ENCODE measurements at regions not wholly inside any gene's neighbourhood (a gene's known extent, or its start where the extent isn't known, plus 50 kb on each side); places are given as distances from the start of the nearest gene placed in this dataset.

DNA sequence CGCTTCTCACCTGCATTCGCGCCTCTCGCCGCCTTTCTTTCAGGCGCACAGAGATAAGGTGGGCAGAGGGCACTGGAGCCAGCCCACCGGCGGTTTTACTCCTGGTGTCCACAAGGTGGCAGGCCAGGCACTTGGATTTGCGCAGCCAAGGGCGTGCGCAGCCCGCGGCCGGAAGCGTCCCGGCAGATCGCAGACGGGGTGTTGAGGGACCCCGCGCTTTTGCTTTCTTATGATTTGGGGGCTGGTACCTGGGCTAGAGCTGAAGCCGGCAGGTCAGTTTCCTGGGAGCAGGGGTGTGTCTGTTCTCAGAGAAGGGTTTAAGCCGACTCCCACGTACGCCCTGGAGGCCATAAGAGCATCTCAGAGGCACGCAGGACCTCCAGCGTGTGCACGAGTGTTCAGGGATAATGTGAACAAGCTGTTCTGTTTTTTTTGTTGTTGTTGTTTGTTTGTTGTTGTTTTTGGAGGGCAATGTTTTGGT, 305.6 kb upstream of the CXCR4 start:
- no peaks in the 10 kb centered on the region for H3K36me3 ChIP-seq (replicated peaks; ENCODE audit: control insufficient read depth, insufficient read depth, low read length)
- H3K4me3 ChIP-seq (ENCODE audit: insufficient read depth, low read depth, low read length): 0 out of 2 replicates have a peak overlapping the region, but pooled peaks have one; percentile 15
- H3K27me3 ChIP-seq (ENCODE audit: control insufficient read depth, insufficient read depth, low read length): peaks cover 18% of the 10 kb centered on the region
- DNase-seq: peak; percentile 85

- peaks cover 18% of the 10 kb centered on the region for H3K27me3 ChIP-seq (ENCODE audit: control insufficient read depth, insufficient read depth, low read length)
These were observed 304.6 kb upstream of the CXCR4 start for GRCh38 chr2:136422512-136422911.

GRCh38 chr2:136420346-136420745, 302.4 kb upstream of the CXCR4 start:
- Histone ChIP-seq H3K4me3 (ENCODE audit: insufficient read depth, low read depth, low read length) (no peak overlapping the region), H3K36me3 (replicated peaks; ENCODE audit: control insufficient read depth, insufficient read depth, low read length) (no peaks in the 10 kb centered on the region), H3K27me3 (ENCODE audit: control insufficient read depth, insufficient read depth, low read length) (peaks cover 18% of the 10 kb centered on the region)
- DNase-seq: no peak

More at GRCh38 chr2:136422512-136422911, 304.6 kb upstream of the CXCR4 start:
- Histone ChIP-seq H3K36me3 (replicated peaks; ENCODE audit: control insufficient read depth, insufficient read depth, low read length) (no peaks in the 10 kb centered on the region), H3K4me3 (ENCODE audit: insufficient read depth, low read depth, low read length) (no peak overlapping the region)
- no peak for DNase-seq

DNA sequence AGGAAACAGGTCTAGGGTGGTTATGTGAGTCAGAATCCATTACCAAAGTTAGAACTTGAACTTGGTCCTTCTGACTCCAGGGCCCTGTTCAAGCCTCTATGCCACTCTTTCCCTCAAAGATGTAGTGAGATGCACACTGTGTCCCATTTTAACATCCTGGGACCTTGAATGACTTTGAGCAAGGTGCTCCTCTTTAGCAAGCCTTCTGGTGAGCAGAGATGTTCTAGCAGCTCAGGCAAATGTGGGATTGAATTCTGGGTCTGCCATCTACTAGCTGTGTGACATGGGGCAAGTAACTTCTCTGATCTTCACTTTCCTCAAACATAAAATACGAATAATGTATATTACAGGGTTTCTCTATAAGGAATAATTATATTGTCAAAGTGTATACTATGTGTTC, 294.0 kb upstream of the CXCR4 start:
- no peaks in the 10 kb centered on the region for H3K27me3 ChIP-seq (ENCODE audit: control insufficient read depth, insufficient read depth, low read length)
- H3K4me3 ChIP-seq (ENCODE audit: insufficient read depth, low read depth, low read length): no peak overlapping the region
- H3K36me3 ChIP-seq (replicated peaks; ENCODE audit: control insufficient read depth, insufficient read depth, low read length): no peaks in the 10 kb centered on the region
- no peak for DNase-seq

DNA sequence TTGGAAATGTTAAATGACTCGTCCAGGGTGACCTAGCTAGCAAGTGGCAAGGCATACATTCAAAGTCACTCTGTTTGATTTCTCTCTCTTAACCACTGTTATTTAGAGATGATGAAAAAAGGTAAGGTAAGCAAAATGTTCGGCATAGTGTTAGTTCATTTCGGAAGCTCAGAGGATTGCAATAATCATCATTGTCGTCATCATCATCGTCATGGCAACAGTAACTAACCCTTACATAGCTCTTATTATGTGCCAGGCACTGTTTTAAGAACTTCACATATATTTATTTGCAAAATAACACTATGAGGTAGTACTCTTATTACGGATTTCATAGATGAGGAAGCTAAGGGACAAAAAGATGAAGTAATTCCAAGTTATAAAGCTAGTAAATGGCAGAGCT, 292.7 kb upstream of the CXCR4 start:
- H3K4me3 ChIP-seq (ENCODE audit: insufficient read depth, low read depth, low read length): no peak overlapping the region
- no peaks in the 10 kb centered on the region for H3K36me3 ChIP-seq (replicated peaks; ENCODE audit: control insufficient read depth, insufficient read depth, low read length)
- DNase-seq: no peak
- H3K27me3 ChIP-seq (ENCODE audit: control insufficient read depth, insufficient read depth, low read length): no peaks in the 10 kb centered on the region

- Histone ChIP-seq H3K4me3 (ENCODE audit: insufficient read depth, low read depth, low read length) (no peak overlapping the region), H3K27me3 (ENCODE audit: control insufficient read depth, insufficient read depth, low read length) (no peaks in the 10 kb centered on the region; the same call in 1 of the 2 replicates), H3K36me3 (replicated peaks; ENCODE audit: control insufficient read depth, insufficient read depth, low read length) (no peaks in the 10 kb centered on the region)
- DNase-seq: no peak
These were observed 290.8 kb upstream of the CXCR4 start for GRCh38 chr2:136408795-136409194.

DNA sequence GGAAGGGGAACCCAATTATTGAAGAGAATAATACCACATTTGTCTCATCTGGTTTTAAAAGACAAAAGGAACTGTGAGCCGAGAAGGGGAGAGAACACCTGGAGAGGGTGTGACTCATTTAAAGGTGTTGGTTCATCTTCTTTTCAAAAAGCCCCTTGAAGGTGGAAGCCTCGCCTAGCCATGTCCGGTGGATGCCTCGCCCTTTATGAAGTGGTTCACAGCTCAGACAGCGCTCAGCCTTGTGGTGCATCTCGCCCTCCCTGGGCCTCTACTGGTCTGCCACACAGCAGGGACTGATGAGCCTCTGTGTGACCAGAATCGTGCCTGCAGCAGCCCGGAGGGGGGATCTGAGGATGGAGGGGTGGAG, 290.0 kb upstream of the CXCR4 start:
- H3K4me3 ChIP-seq (ENCODE audit: insufficient read depth, low read depth, low read length): no peak overlapping the region
- no peaks in the 10 kb centered on the region for H3K36me3 ChIP-seq (replicated peaks; ENCODE audit: control insufficient read depth, insufficient read depth, low read length)
- H3K27me3 ChIP-seq (ENCODE audit: control insufficient read depth, insufficient read depth, low read length): no peaks in the 10 kb centered on the region; the same call in 1 of the 2 replicates
- no peak for DNase-seq

DNA sequence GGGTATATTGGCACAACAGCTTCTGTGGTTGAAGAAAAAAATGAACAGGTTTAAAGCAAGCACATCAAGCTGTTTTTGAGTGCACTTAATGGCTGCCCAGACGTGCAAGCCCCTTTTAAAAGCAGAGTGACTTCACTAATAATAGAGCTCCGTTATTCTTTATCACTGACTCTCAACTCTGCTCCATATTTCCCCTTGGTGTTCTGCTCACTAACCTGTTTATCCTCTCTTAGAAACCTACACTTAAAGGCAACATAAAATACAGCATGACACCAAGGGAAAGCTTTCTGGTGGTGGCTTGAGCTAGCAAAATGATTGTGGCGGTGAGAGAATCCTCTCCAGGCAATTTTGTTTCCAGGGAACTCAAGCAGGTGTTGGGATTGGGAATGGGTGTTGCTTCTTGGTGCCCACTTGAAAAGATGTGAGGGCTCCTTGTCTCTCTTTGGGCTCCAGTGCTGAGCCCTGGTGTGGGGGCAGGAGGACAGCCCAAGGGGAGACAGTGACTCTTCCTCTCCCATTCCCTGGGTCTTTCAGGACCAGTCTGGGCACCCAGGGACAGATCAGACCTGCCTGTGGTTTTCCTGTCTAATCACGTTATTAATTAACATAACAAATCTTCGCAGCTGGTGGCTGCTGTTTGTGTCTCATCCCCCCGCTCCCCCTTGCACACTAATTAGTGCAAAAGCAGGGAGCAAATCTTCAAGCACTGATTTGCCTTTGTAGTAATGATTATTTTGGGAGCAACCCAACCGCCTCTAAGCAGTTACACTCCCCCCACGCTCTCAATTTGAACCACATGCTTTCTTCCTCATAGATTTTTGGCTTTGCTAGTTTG, 289.4 kb upstream of the CXCR4 start:
- peak; percentile 22 for DNase-seq
- Histone ChIP-seq H3K36me3 (replicated peaks; ENCODE audit: control insufficient read depth, insufficient read depth, low read length) (no peaks in the 10 kb centered on the region), H3K4me3 (ENCODE audit: insufficient read depth, low read depth, low read length) (no peak overlapping the region), H3K27me3 (ENCODE audit: control insufficient read depth, insufficient read depth, low read length) (no peaks in the 10 kb centered on the region; the same call in 1 of the 2 replicates)

- no peaks in the 10 kb centered on the region; the same call in 1 of the 2 replicates for H3K27me3 ChIP-seq (ENCODE audit: control insufficient read depth, insufficient read depth, low read length)
- DNase-seq: no peak
- H3K36me3 ChIP-seq (replicated peaks; ENCODE audit: control insufficient read depth, insufficient read depth, low read length): no peaks in the 10 kb centered on the region
- no peak overlapping the region for H3K4me3 ChIP-seq (ENCODE audit: insufficient read depth, low read depth, low read length)
These were observed 287.0 kb upstream of the CXCR4 start for GRCh38 chr2:136404925-136405324.

DNA sequence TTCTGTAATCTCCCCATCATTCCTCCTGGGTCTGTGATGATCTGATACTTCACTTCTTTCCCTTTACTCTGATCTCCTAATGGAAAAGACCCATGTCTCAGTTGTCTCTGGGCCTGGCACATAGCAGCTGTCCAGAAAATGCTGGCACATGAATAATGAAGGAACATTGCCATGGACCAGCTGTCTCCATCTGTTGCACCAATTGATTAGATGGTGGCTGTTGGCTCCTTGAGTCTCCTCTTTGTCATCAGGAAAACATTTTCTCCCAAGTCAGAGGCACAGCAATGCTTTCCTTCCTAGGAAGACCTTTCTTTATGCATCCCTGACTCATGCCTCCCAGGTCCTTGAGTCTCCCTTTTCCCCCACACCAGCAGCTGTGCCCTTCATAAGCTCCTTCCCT, 286.2 kb upstream of the CXCR4 start:
- Histone ChIP-seq H3K27me3 (ENCODE audit: control insufficient read depth, insufficient read depth, low read length) (no peaks in the 10 kb centered on the region; the same call in 1 of the 2 replicates), H3K36me3 (replicated peaks; ENCODE audit: control insufficient read depth, insufficient read depth, low read length) (no peaks in the 10 kb centered on the region), H3K4me3 (ENCODE audit: insufficient read depth, low read depth, low read length) (no peak overlapping the region)
- DNase-seq: no peak

DNA sequence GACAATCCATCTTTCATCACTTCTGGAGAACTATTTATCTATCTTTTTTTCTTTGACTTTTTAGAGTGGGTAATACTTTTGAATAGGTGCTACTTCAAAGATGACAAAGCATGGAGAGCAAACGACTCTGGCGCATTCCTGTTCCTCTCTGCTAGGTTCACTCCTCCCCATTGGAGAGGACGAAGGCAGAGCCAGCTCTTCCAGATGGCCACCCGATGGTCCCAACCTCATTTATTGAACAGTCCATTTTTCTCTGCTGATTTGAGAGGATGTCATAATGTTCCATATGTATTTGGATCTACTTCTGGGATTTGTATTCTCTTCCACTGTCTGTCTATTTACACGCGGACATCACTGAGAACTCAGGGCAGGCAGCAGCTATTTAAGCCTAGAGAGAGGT, 284.3 kb upstream of the CXCR4 start:
- no peaks in the 10 kb centered on the region; the same call in 1 of the 2 replicates for H3K27me3 ChIP-seq (ENCODE audit: control insufficient read depth, insufficient read depth, low read length)
- H3K4me3 ChIP-seq (ENCODE audit: insufficient read depth, low read depth, low read length): no peak overlapping the region
- H3K36me3 ChIP-seq (replicated peaks; ENCODE audit: control insufficient read depth, insufficient read depth, low read length): no peaks in the 10 kb centered on the region
- no peak for DNase-seq

GRCh38 chr2:136399667-136400289, 281.8 kb upstream of the CXCR4 start:
- no peak overlapping the region for H3K4me3 ChIP-seq (ENCODE audit: insufficient read depth, low read depth, low read length)
- no peaks in the 10 kb centered on the region for H3K36me3 ChIP-seq (replicated peaks; ENCODE audit: control insufficient read depth, insufficient read depth, low read length)
- H3K27me3 ChIP-seq (ENCODE audit: control insufficient read depth, insufficient read depth, low read length): no peaks in the 10 kb centered on the region; the same call in 1 of the 2 replicates
- DNase-seq: no peak

DNA sequence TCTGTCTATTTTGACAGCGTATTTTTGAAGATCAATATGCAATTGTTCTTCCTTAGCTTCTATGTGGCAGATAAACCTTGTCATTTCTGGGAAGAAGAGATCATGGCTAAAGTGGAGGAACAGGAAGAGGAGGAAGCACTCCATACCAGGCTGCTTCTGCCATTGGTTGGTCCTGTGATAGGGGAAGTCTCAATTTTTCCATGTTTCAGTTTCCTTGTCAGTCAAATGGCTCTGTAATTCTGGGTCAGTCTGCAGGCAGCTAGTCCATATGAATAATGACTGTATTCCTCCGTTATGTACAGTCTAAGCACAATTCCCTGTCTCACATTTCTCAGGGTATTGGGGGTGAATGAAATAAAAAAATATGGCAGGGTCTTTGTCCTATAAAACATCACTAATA, 277.6 kb upstream of the CXCR4 start:
- Histone ChIP-seq H3K36me3 (replicated peaks; ENCODE audit: control insufficient read depth, insufficient read depth, low read length) (no peaks in the 10 kb centered on the region), H3K4me3 (ENCODE audit: insufficient read depth, low read depth, low read length) (no peak overlapping the region), H3K27me3 (ENCODE audit: control insufficient read depth, insufficient read depth, low read length) (no peaks in the 10 kb centered on the region)
- no peak for DNase-seq

- no peaks in the 10 kb centered on the region for H3K27me3 ChIP-seq (ENCODE audit: control insufficient read depth, insufficient read depth, low read length)
- no peak for DNase-seq
These were observed 276.4 kb upstream of the CXCR4 start for GRCh38 chr2:136394136-136395060.

More at GRCh38 chr2:136394136-136395060, 276.4 kb upstream of the CXCR4 start:
- no peaks in the 10 kb centered on the region for H3K36me3 ChIP-seq (replicated peaks; ENCODE audit: control insufficient read depth, insufficient read depth, low read length)
- H3K4me3 ChIP-seq (ENCODE audit: insufficient read depth, low read depth, low read length): no peak overlapping the region
